ENCODE measurements at regions not wholly inside any gene's neighbourhood (a gene's known extent, or its start where the extent isn't known, plus 50 kb on each side); places are given as distances from the start of the nearest gene placed in this dataset.

- ChIA-PET CTCF (interaction anchor here (0.8 to 1.2 kb wide), 2 partner anchors 203 to 287 kb away, joined by 3 to 4 read pairs; no protein-coding TSS in a partner anchor), POLR2A (no interaction called here)
- H3K27ac ChIP-seq (ENCODE audit: extremely low read depth, low read depth, low read length), result no peak overlapping the region
Measured at GRCh38 chr10:108490944-108491343, 1326.4 kb upstream of the SORCS1 start.

GRCh38 chr10:108471420-108471819, 1306.9 kb upstream of the SORCS1 start:
- Histone ChIP-seq H3K4me1 (ENCODE audit: control insufficient read depth, insufficient read depth, low read length) (no peaks in the 10 kb centered on the region), H3K9me3 (ENCODE audit: control insufficient read depth, insufficient read depth, low read depth, low read length) (no peaks in the 10 kb centered on the region), H3K36me3 (ENCODE audit: control insufficient read depth in 2 of 2, insufficient read depth in 1 of 2, low read length in 2 of 2) (no peaks in the 10 kb centered on the region), H3K4me3 (ENCODE audit: low read depth, low read length) (no peak overlapping the region), H3K27ac (ENCODE audit: extremely low read depth, low read depth, low read length) (no peak overlapping the region)
- TF ChIP-seq SP3 (tag by site-specific recombination; IDR thresholded peaks at IDR 0.05) (no peak), ZNF529 (tag by site-specific recombination; IDR thresholded peaks at IDR 0.05; ENCODE audit: insufficient replicate concordance) (no peak), IKZF3 (tag by site-specific recombination; IDR thresholded peaks at IDR 0.05) (no peak), ZBTB8A (tag by site-specific recombination; IDR thresholded peaks at IDR 0.05) (no peak), SALL2 (tag by site-specific recombination; IDR thresholded peaks at IDR 0.05; ENCODE audit: borderline replicate concordance) (no peak)
- ChIA-PET POLR2A (no interaction called here), CTCF (no interaction called here)

More at GRCh38 chr10:108490944-108491343, 1326.4 kb upstream of the SORCS1 start:
- Histone ChIP-seq H3K4me1 (ENCODE audit: control insufficient read depth, insufficient read depth, low read length) (no peaks in the 10 kb centered on the region), H3K4me3 (ENCODE audit: low read depth, low read length) (no peak overlapping the region), H3K9me3 (ENCODE audit: control insufficient read depth, insufficient read depth, low read depth, low read length) (no peaks in the 10 kb centered on the region), H3K36me3 (ENCODE audit: control insufficient read depth in 2 of 2, insufficient read depth in 1 of 2, low read length in 2 of 2) (no peaks in the 10 kb centered on the region)
- TF ChIP-seq REPIN1 (tag by site-specific recombination; IDR thresholded peaks at IDR 0.05; ENCODE audit: low read depth), result no peak
- TF ChIP-seq, protein P1, sequence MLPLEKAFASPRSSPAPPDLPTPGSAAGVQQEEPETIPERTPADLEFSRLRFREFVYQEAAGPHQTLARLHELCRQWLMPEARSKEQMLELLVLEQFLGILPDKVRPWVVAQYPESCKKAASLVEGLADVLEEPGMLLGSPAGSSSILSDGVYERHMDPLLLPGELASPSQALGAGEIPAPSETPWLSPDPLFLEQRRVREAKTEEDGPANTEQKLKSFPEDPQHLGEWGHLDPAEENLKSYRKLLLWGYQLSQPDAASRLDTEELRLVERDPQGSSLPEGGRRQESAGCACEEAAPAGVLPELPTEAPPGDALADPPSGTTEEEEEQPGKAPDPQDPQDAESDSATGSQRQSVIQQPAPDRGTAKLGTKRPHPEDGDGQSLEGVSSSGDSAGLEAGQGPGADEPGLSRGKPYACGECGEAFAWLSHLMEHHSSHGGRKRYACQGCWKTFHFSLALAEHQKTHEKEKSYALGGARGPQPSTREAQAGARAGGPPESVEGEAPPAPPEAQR (tag by site-specific recombination; IDR thresholded peaks at IDR 0.05), result no peak
- TF ChIP-seq ZNF140 (tag by site-specific recombination; IDR thresholded peaks at IDR 0.05), result no peak
- TF ChIP-seq ZNF707 (tag by site-specific recombination; IDR thresholded peaks at IDR 0.05), result no peak
- TF ChIP-seq ZFP41 (tag by site-specific recombination; IDR thresholded peaks at IDR 0.05; ENCODE audit: borderline replicate concordance), result no peak
- TF ChIP-seq ZNF112 (tag by site-specific recombination; IDR thresholded peaks at IDR 0.05), result no peak
- no peak for TF ChIP-seq ZNF148 (tag by site-specific recombination; IDR thresholded peaks at IDR 0.05; ENCODE audit: borderline replicate concordance)
- no peak for TF ChIP-seq HOXA7 (CRISPR knock-in tag; IDR thresholded peaks at IDR 0.05; ENCODE audit: borderline replicate concordance)
- no peak for TF ChIP-seq ZBTB17 (tag by site-specific recombination; IDR thresholded peaks at IDR 0.05)
- TF ChIP-seq, protein P2, sequence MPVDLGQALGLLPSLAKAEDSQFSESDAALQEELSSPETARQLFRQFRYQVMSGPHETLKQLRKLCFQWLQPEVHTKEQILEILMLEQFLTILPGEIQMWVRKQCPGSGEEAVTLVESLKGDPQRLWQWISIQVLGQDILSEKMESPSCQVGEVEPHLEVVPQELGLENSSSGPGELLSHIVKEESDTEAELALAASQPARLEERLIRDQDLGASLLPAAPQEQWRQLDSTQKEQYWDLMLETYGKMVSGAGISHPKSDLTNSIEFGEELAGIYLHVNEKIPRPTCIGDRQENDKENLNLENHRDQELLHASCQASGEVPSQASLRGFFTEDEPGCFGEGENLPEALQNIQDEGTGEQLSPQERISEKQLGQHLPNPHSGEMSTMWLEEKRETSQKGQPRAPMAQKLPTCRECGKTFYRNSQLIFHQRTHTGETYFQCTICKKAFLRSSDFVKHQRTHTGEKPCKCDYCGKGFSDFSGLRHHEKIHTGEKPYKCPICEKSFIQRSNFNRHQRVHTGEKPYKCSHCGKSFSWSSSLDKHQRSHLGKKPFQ (tag by site-specific recombination; IDR thresholded peaks at IDR 0.05), result no peak
- no peak for TF ChIP-seq ZNF768 (tag by site-specific recombination; IDR thresholded peaks at IDR 0.05)
- TF ChIP-seq ZNF701 (tag by site-specific recombination; IDR thresholded peaks at IDR 0.05), result no peak
- no peak for TF ChIP-seq ZNF692 (tag by site-specific recombination; IDR thresholded peaks at IDR 0.05)
- TF ChIP-seq IKZF3 (tag by site-specific recombination; IDR thresholded peaks at IDR 0.05), result no peak
- no peak for TF ChIP-seq ZNF121 (tag by site-specific recombination; IDR thresholded peaks at IDR 0.05)
- no peak for TF ChIP-seq ZFP3 (tag by site-specific recombination; IDR thresholded peaks at IDR 0.05; ENCODE audit: low read depth)
- TF ChIP-seq ZSCAN16 (tag by site-specific recombination; IDR thresholded peaks at IDR 0.05), result no peak
